GM12891 (cell line): ENCODE measurements at regions not wholly inside any gene's neighbourhood (a gene's known extent, or its start where the extent isn't known, plus 50 kb on each side); places are given as distances from the start of the nearest gene placed in this dataset.

Source experiments
- POLR2A ChIP-seq: IDR thresholded peaks from 2 replicates; pipeline ENCODE4 v1.6.1; 2011; ENCODE audit warnings: low read depth, low read length, control low read depth
- POLR2AphosphoS5 ChIP-seq: IDR thresholded peaks from 2 replicates; pipeline ENCODE4 v1.6.1; 2011; ENCODE audit warnings: low read depth, low read length, control low read depth

- TF ChIP-seq POLR2AphosphoS5 = no peak
- no peak for TF ChIP-seq POLR2A
Measured at GRCh38 chr13:90553159-90553558, 794.3 kb upstream of the MIR17HG start.
